HG03025 (cell line): ENCODE measurements at regions not wholly inside any gene's neighbourhood (a gene's known extent, or its start where the extent isn't known, plus 50 kb on each side); places are given as distances from the start of the nearest gene placed in this dataset.
"Not testable (repeated sequence)": the region's sequence is repeated elsewhere in the genome, so short reads cannot be mapped to it uniquely, and the experiment has no call there.

Source experiments
- ATAC-seq: cut with Tn5 transposase; IDR thresholded peaks from one replicate; pipeline ENCODE4 v1.9.1; 2021; ENCODE audit warnings: mild to moderate bottlenecking, moderate library complexity; ENCODE audit not compliant: unreplicated experiment, low FRiP score

GRCh38 chr14:97796511-97796910, 999.3 kb downstream of the VRK1 start:
- no peak for ATAC-seq

- ATAC-seq = no peak
Observed at GRCh38 chr14:97798176-97798575, 1001.0 kb downstream of the VRK1 start.

- no peak for ATAC-seq
Observed at GRCh38 chr14:97802430-97803373, 1005.5 kb downstream of the VRK1 start.

GRCh38 chr14:97804056-97804455, 1006.9 kb downstream of the VRK1 start:
- no peak for ATAC-seq

- no peak for ATAC-seq
Observed at GRCh38 chr14:97806891-97807290, 1009.7 kb downstream of the VRK1 start.

GRCh38 chr14:97808541-97808940, 1011.4 kb downstream of the VRK1 start:
- not testable (repeated sequence) for ATAC-seq

- no peak for ATAC-seq
Observed at GRCh38 chr14:97813556-97813955, 1016.4 kb downstream of the VRK1 start.

- no peak for ATAC-seq
Observed at GRCh38 chr14:97820781-97821180, 1023.6 kb downstream of the VRK1 start.

- ATAC-seq = no peak
Observed at GRCh38 chr14:97824218-97824617, 1027.0 kb downstream of the VRK1 start.

GRCh38 chr14:97827746-97828145, 1030.6 kb downstream of the VRK1 start:
- no peak for ATAC-seq

GRCh38 chr14:97832776-97833175, 1035.6 kb downstream of the VRK1 start:
- no peak for ATAC-seq

- no peak for ATAC-seq
Observed at GRCh38 chr14:97838986-97839385, 1041.8 kb downstream of the VRK1 start.

GRCh38 chr14:97840159-97840558, 1043.0 kb downstream of the VRK1 start:
- no peak for ATAC-seq

GRCh38 chr14:97841762-97842161, 1044.6 kb downstream of the VRK1 start:
- ATAC-seq = no peak

- no peak for ATAC-seq
Observed at GRCh38 chr14:97843066-97843465, 1045.9 kb downstream of the VRK1 start.

GRCh38 chr14:97844042-97844441, 1046.9 kb downstream of the VRK1 start:
- ATAC-seq = no peak

GRCh38 chr14:97846156-97846555, 1049.0 kb downstream of the VRK1 start:
- ATAC-seq = no peak

GRCh38 chr14:97848317-97848980, 1051.3 kb downstream of the VRK1 start:
- no peak for ATAC-seq

GRCh38 chr14:97850466-97850865, 1053.3 kb downstream of the VRK1 start:
- ATAC-seq = no peak

GRCh38 chr14:97850886-97851285, 1053.7 kb downstream of the VRK1 start:
- ATAC-seq = no peak

- no peak for ATAC-seq
Observed at GRCh38 chr14:97851428-97851995, 1054.3 kb downstream of the VRK1 start.
